ENCODE measurements at regions not wholly inside any gene's neighbourhood (a gene's known extent, or its start where the extent isn't known, plus 50 kb on each side); places are given as distances from the start of the nearest gene placed in this dataset.

DNA sequence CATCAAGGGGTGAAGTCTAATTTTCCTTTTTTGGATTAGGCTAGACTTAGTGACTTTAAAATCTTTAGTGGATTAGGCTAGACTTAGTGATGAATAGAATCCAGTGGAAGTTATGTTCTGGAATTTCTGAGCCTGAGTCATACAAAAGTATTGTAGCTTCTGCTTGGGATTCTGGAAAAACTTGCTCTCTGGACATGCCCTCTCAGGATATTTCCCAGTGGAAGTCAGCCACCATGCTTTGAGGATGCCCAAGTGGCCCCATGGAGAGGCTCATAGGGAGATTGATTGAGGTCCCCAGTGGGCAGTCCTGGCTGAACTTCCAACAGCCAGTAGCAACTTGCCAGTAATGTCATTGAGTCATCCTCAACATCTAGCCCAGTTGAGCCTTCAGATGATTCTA lies 112.4 kb upstream of the PRLR start:
- TF ChIP-seq, protein P1, sequence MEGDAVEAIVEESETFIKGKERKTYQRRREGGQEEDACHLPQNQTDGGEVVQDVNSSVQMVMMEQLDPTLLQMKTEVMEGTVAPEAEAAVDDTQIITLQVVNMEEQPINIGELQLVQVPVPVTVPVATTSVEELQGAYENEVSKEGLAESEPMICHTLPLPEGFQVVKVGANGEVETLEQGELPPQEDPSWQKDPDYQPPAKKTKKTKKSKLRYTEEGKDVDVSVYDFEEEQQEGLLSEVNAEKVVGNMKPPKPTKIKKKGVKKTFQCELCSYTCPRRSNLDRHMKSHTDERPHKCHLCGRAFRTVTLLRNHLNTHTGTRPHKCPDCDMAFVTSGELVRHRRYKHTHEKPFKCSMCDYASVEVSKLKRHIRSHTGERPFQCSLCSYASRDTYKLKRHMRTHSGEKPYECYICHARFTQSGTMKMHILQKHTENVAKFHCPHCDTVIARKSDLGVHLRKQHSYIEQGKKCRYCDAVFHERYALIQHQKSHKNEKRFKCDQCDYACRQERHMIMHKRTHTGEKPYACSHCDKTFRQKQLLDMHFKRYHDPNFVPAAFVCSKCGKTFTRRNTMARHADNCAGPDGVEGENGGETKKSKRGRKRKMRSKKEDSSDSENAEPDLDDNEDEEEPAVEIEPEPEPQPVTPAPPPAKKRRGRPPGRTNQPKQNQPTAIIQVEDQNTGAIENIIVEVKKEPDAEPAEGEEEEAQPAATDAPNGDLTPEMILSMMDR (conservative IDR thresholded peaks at IDR 0.05; ENCODE audit: low read depth, low read length), result no peak
- no peak for TF ChIP-seq MXI1 (IDR thresholded peaks at IDR 0.05; ENCODE audit: borderline replicate concordance, low read depth, low read length)
- no peak for TF ChIP-seq SMC3 (IDR thresholded peaks at IDR 0.05; ENCODE audit: low read depth, low read length)
- no peak for TF ChIP-seq CHD1 (IDR thresholded peaks at IDR 0.05; ENCODE audit: low read depth, low read length)
- no peak for TF ChIP-seq POLR2A (IDR thresholded peaks at IDR 0.05; ENCODE audit: low read depth, low read length)
- TF ChIP-seq FOS (IDR thresholded peaks at IDR 0.05; ENCODE audit: low read depth, low read length), result no peak
- no peak for TF ChIP-seq RFX5 (IDR thresholded peaks at IDR 0.05; ENCODE audit: low read depth, low read length)
- no peak for TF ChIP-seq RAD21 (IDR thresholded peaks at IDR 0.05; ENCODE audit: low read length)
- TF ChIP-seq NFE2L2 (IDR thresholded peaks at IDR 0.05; ENCODE audit: low read depth, low read length), result no peak
- no peak for TF ChIP-seq USF2 (IDR thresholded peaks at IDR 0.05; ENCODE audit: low read depth, low read length)
- TF ChIP-seq RCOR1 (IDR thresholded peaks at IDR 0.05; ENCODE audit: insufficient replicate concordance, low read length), result no peak
- no peak for TF ChIP-seq MAFK (IDR thresholded peaks at IDR 0.05; ENCODE audit: low read depth, low read length)
- no peak for TF ChIP-seq CEBPB (IDR thresholded peaks at IDR 0.05; ENCODE audit: low read depth, low read length)

Measured in IMR-90 (cell line).